ENCODE measurements at regions not wholly inside any gene's neighbourhood (a gene's known extent, or its start where the extent isn't known, plus 50 kb on each side); places are given as distances from the start of the nearest gene placed in this dataset.
"Not testable (repeated sequence)": the region's sequence is repeated elsewhere in the genome, so short reads cannot be mapped to it uniquely, and the experiment has no call there.

GRCh38 chr7:149598721-149599308, 101.2 kb upstream of the ZNF746 start:
- peaks cover 47% of the 10 kb centered on the region for H3K36me3 Mint-ChIP-seq
- ATAC-seq (ENCODE audit: low read depth), result no peak
- no peaks in the 10 kb centered on the region for H3K9me3 Mint-ChIP-seq
- no peak for DNase-seq
- peak overlapping the region; percentile 90 for H3K27ac Mint-ChIP-seq
- H3K4me3 Mint-ChIP-seq, result peak overlapping the region; percentile 83
- H3K27me3 Mint-ChIP-seq, result no peaks in the 10 kb centered on the region
- H3K4me1 Mint-ChIP-seq, result peaks cover 47% of the 10 kb centered on the region
- POLR2A ChIA-PET, result interaction anchor here (0.6 to 1.2 kb wide), 4 partner anchors 26 to 471 kb away, joined by 3 to 5 read pairs (median 4); partner anchors contain the start of gene ZNF777

GRCh38 chr7:149597789-149598188, 100.2 kb upstream of the ZNF746 start:
- DNase-seq; H3K4me3 Mint-ChIP-seq; POLR2A ChIA-PET; H3K27me3 Mint-ChIP-seq; H3K27ac Mint-ChIP-seq; ATAC-seq (ENCODE audit: low read depth); H3K9me3 Mint-ChIP-seq: not testable (repeated sequence)
- Mint-ChIP-seq H3K36me3 (peaks cover 44% of the 10 kb centered on the region), H3K4me1 (peaks cover 46% of the 10 kb centered on the region)

- peaks cover 29% of the 10 kb centered on the region for H3K4me1 Mint-ChIP-seq
- no peak overlapping the region for H3K4me3 Mint-ChIP-seq
- no peaks in the 10 kb centered on the region for H3K9me3 Mint-ChIP-seq
- no peak overlapping the region for H3K27ac Mint-ChIP-seq
- peaks cover 34% of the 10 kb centered on the region for H3K36me3 Mint-ChIP-seq
- ATAC-seq (ENCODE audit: low read depth) (no peak), DNase-seq (no peak)
- H3K27me3 Mint-ChIP-seq, result no peaks in the 10 kb centered on the region
- POLR2A ChIA-PET, result no interaction called here
These were observed 97.9 kb upstream of the ZNF746 start for GRCh38 chr7:149595541-149595940.

- H3K4me1 Mint-ChIP-seq, result peaks cover 27% of the 10 kb centered on the region
- no peak overlapping the region for H3K4me3 Mint-ChIP-seq
- ATAC-seq (ENCODE audit: low read depth) (no peak), DNase-seq (no peak)
- no peak overlapping the region for H3K27ac Mint-ChIP-seq
- POLR2A ChIA-PET, result no interaction called here
- no peaks in the 10 kb centered on the region for H3K27me3 Mint-ChIP-seq
- no peaks in the 10 kb centered on the region for H3K9me3 Mint-ChIP-seq
- H3K36me3 Mint-ChIP-seq, result peaks cover 38% of the 10 kb centered on the region
These were observed 97.5 kb upstream of the ZNF746 start for GRCh38 chr7:149595078-149595477.

- H3K9me3 Mint-ChIP-seq, result peaks cover 4% of the 10 kb centered on the region
- no peak for DNase-seq
- peaks cover 51% of the 10 kb centered on the region for H3K36me3 Mint-ChIP-seq
- ATAC-seq (ENCODE audit: low read depth), result no peak
- H3K4me1 Mint-ChIP-seq, result peaks cover 2% of the 10 kb centered on the region
- H3K4me3 Mint-ChIP-seq, result no peak overlapping the region
- no peak overlapping the region for H3K27ac Mint-ChIP-seq
- no peaks in the 10 kb centered on the region for H3K27me3 Mint-ChIP-seq
- POLR2A ChIA-PET, result no interaction called here
These were observed 91.3 kb upstream of the ZNF746 start for GRCh38 chr7:149588930-149589329.

- ATAC-seq (ENCODE audit: low read depth) (no peak), DNase-seq (no peak)
- peaks cover 70% of the 10 kb centered on the region for H3K36me3 Mint-ChIP-seq
- no peak overlapping the region for H3K27ac Mint-ChIP-seq
- peaks cover 7% of the 10 kb centered on the region for H3K4me1 Mint-ChIP-seq
- no peak overlapping the region for H3K4me3 Mint-ChIP-seq
- H3K27me3 Mint-ChIP-seq, result no peaks in the 10 kb centered on the region
- peaks cover 9% of the 10 kb centered on the region for H3K9me3 Mint-ChIP-seq
- POLR2A ChIA-PET, result no interaction called here
These were observed 89.3 kb upstream of the ZNF746 start for GRCh38 chr7:149586646-149587645.

GRCh38 chr7:149584530-149584929, 86.9 kb upstream of the ZNF746 start:
- peaks cover 12% of the 10 kb centered on the region for H3K4me1 Mint-ChIP-seq
- peaks cover 81% of the 10 kb centered on the region for H3K36me3 Mint-ChIP-seq
- no peak for DNase-seq
- H3K9me3 Mint-ChIP-seq, result peaks cover 15% of the 10 kb centered on the region
- POLR2A ChIA-PET, result interaction anchor here (0.6 kb wide), 1 partner anchor 25 kb away, joined by 5 read pairs; no protein-coding TSS in a partner anchor
- no peak overlapping the region for H3K27ac Mint-ChIP-seq
- H3K4me3 Mint-ChIP-seq, result no peak overlapping the region
- no peaks in the 10 kb centered on the region for H3K27me3 Mint-ChIP-seq
- ATAC-seq (ENCODE audit: low read depth), result no peak

- POLR2A ChIA-PET, result no interaction called here
- DNase-seq (no peak), ATAC-seq (ENCODE audit: low read depth) (no peak)
- Mint-ChIP-seq H3K27me3 (no peaks in the 10 kb centered on the region), H3K4me3 (no peak overlapping the region), H3K36me3 (peaks cover 84% of the 10 kb centered on the region), H3K27ac (no peak overlapping the region), H3K9me3 (peaks cover 15% of the 10 kb centered on the region), H3K4me1 (peaks cover 12% of the 10 kb centered on the region)
These were observed 86.4 kb upstream of the ZNF746 start for GRCh38 chr7:149584009-149584408.

GRCh38 chr7:149580328-149580727, 82.7 kb upstream of the ZNF746 start:
- Mint-ChIP-seq H3K27me3 (no peaks in the 10 kb centered on the region), H3K27ac (peak overlapping the region; percentile 78), H3K36me3 (peaks cover 78% of the 10 kb centered on the region), H3K4me3 (no peak overlapping the region), H3K4me1 (peaks cover 12% of the 10 kb centered on the region), H3K9me3 (peaks cover 29% of the 10 kb centered on the region)
- POLR2A ChIA-PET, result no interaction called here
- ATAC-seq (ENCODE audit: low read depth) (no peak), DNase-seq (no peak)

GRCh38 chr7:149579365-149579764, 81.8 kb upstream of the ZNF746 start:
- H3K27ac Mint-ChIP-seq; DNase-seq; ATAC-seq (ENCODE audit: low read depth); H3K27me3 Mint-ChIP-seq; POLR2A ChIA-PET; H3K4me3 Mint-ChIP-seq: not testable (repeated sequence)
- H3K36me3 Mint-ChIP-seq, result peaks cover 72% of the 10 kb centered on the region
- peaks cover 30% of the 10 kb centered on the region for H3K9me3 Mint-ChIP-seq
- H3K4me1 Mint-ChIP-seq, result peaks cover 12% of the 10 kb centered on the region

- POLR2A ChIA-PET; H3K27me3 Mint-ChIP-seq; H3K4me3 Mint-ChIP-seq; H3K27ac Mint-ChIP-seq; ATAC-seq (ENCODE audit: low read depth); H3K4me1 Mint-ChIP-seq; DNase-seq: not testable (repeated sequence)
- peaks cover 60% of the 10 kb centered on the region for H3K36me3 Mint-ChIP-seq
- H3K9me3 Mint-ChIP-seq, result peaks cover 31% of the 10 kb centered on the region
These were observed 76.8 kb upstream of the ZNF746 start for GRCh38 chr7:149574428-149574827.

- no peak for DNase-seq
- Mint-ChIP-seq H3K27me3 (no peaks in the 10 kb centered on the region), H3K4me1 (no peaks in the 10 kb centered on the region), H3K9me3 (peaks cover 34% of the 10 kb centered on the region), H3K4me3 (no peak overlapping the region), H3K36me3 (peaks cover 58% of the 10 kb centered on the region), H3K27ac (no peak overlapping the region)
- ATAC-seq (ENCODE audit: low read depth), result no peak
- POLR2A ChIA-PET, result no interaction called here
These were observed 75.9 kb upstream of the ZNF746 start for GRCh38 chr7:149573519-149573918.

- DNase-seq; H3K27ac Mint-ChIP-seq; ATAC-seq (ENCODE audit: low read depth); POLR2A ChIA-PET; H3K4me1 Mint-ChIP-seq; H3K27me3 Mint-ChIP-seq; H3K4me3 Mint-ChIP-seq: not testable (repeated sequence)
- Mint-ChIP-seq H3K36me3 (peaks cover 57% of the 10 kb centered on the region), H3K9me3 (peaks cover 32% of the 10 kb centered on the region)
These were observed 75.3 kb upstream of the ZNF746 start for GRCh38 chr7:149572920-149573319.

GRCh38 chr7:149570784-149571183, 73.2 kb upstream of the ZNF746 start:
- POLR2A ChIA-PET, result no interaction called here
- Mint-ChIP-seq H3K27ac (no peak overlapping the region), H3K27me3 (no peaks in the 10 kb centered on the region), H3K36me3 (peaks cover 72% of the 10 kb centered on the region), H3K9me3 (peaks cover 29% of the 10 kb centered on the region), H3K4me1 (peaks cover 3% of the 10 kb centered on the region), H3K4me3 (no peak overlapping the region)
- no peak for DNase-seq
- no peak for ATAC-seq (ENCODE audit: low read depth)
